Vagina (tissue), 2 donors: ENCODE measurements at regions not wholly inside any gene's neighbourhood (a gene's known extent, or its start where the extent isn't known, plus 50 kb on each side); places are given as distances from the start of the nearest gene placed in this dataset.

Source experiments
- POLR2A ChIP-seq, 2 donors: fragments of 450-650 bp; IDR thresholded peaks; one replicate each; pipeline ENCODE4 v1.6.1; 2017; ENCODE audit warnings: antibody characterized with exemption in 2 of 2, mild to moderate bottlenecking in 2 of 2, moderate library complexity in 2 of 2
- TF ChIP-seq, protein P1 (sequence below), 3 experiments: fragments of 450-650 bp in 2 of 3; fragments of 200-600 bp in 1 of 3; sonication (generic) in 1 of 3; IDR thresholded peaks; one replicate each; pipeline ENCODE4 v1.5.1; 2017 to 2019; ENCODE audit warnings: antibody characterized with exemption in 3 of 3, mild to moderate bottlenecking in 2 of 3, moderate library complexity in 2 of 3

GRCh38 chr4:17064959-17065358 is 166.5 kb upstream of the LDB2 start:
- TF ChIP-seq, protein P1, sequence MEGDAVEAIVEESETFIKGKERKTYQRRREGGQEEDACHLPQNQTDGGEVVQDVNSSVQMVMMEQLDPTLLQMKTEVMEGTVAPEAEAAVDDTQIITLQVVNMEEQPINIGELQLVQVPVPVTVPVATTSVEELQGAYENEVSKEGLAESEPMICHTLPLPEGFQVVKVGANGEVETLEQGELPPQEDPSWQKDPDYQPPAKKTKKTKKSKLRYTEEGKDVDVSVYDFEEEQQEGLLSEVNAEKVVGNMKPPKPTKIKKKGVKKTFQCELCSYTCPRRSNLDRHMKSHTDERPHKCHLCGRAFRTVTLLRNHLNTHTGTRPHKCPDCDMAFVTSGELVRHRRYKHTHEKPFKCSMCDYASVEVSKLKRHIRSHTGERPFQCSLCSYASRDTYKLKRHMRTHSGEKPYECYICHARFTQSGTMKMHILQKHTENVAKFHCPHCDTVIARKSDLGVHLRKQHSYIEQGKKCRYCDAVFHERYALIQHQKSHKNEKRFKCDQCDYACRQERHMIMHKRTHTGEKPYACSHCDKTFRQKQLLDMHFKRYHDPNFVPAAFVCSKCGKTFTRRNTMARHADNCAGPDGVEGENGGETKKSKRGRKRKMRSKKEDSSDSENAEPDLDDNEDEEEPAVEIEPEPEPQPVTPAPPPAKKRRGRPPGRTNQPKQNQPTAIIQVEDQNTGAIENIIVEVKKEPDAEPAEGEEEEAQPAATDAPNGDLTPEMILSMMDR (IDR thresholded peaks at IDR 0.05): no peak
- no peak for TF ChIP-seq POLR2A (IDR thresholded peaks at IDR 0.05)
